H7 (cell line): ENCODE measurements at regions not wholly inside any gene's neighbourhood (a gene's known extent, or its start where the extent isn't known, plus 50 kb on each side); places are given as distances from the start of the nearest gene placed in this dataset.
A peak's percentile ranks its signal among the peaks of the same experiment; 100 is the strongest.

ENCODE experiments used
- DNase-seq: peaks from one replicate; pipeline ENCODE4 v3.0.0; 2012
- H3K27me3 ChIP-seq: 2 replicates; pipeline ENCODE4 v1.6.0; 2011; ENCODE audit warnings: mild to moderate bottlenecking, low read length; ENCODE audit not compliant: control insufficient read depth, insufficient read depth
- H3K36me3 ChIP-seq: replicated peaks from 2 replicates; pipeline ENCODE4 v1.5.1; 2011; ENCODE audit warnings: low read length; ENCODE audit not compliant: control insufficient read depth, insufficient read depth
- H3K4me3 ChIP-seq: 2 replicates; pipeline ENCODE4 v1.5.1; 2011; ENCODE audit warnings: low read depth, mild to moderate bottlenecking, control low read depth, low read length, moderate library complexity; ENCODE audit not compliant: insufficient read depth

DNA sequence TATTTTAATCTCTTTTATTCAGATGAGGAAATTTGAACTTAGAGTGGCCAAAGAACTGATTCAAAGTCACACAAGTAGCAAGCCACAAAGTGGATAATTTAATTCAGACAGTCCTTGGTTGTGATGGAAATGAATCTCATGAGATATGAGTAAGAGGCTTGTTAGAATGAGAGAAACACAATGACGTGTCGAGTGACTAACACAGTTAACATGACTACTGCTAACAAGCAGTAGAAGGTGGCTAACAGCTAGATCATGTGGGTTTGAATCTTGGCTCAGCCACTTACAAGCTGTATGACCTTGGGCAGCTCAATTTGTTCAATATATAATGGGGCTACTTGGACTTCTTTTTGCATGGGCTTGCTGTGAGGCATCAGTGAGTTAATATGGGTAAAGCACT, 104.5 kb upstream of the LMO4 start:
- no peak for DNase-seq
- no peaks in the 10 kb centered on the region for H3K36me3 ChIP-seq
- H3K4me3 ChIP-seq, result no peak overlapping the region
- no peaks in the 10 kb centered on the region for H3K27me3 ChIP-seq

DNA sequence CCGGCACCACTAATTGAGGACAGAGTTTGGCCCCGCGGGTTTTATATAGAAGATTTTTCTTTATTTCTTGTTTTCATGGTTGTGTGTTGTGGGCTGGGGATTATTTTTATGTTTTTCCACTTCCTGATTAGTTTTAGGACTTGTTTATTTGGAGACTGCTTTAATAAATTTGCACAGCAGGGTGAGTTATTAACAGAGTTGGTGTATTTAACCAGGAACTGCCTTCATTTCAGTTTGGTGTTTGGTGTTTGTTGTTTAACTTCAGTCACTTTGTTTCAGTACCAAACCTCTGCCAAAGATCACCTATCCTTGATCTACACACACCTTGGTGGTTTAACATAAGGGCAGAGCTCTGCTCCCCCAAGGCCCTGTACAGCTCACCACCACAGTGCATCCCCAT, 103.5 kb upstream of the LMO4 start:
- no peaks in the 10 kb centered on the region for H3K27me3 ChIP-seq
- no peaks in the 10 kb centered on the region for H3K36me3 ChIP-seq
- DNase-seq, result no peak
- H3K4me3 ChIP-seq, result no peak overlapping the region

- Histone ChIP-seq H3K27me3 (no peaks in the 10 kb centered on the region), H3K4me3 (no peak overlapping the region), H3K36me3 (no peaks in the 10 kb centered on the region)
- DNase-seq, result peak; percentile 43
These were observed 102.3 kb upstream of the LMO4 start for GRCh38 chr1:87226341-87226760.

DNA sequence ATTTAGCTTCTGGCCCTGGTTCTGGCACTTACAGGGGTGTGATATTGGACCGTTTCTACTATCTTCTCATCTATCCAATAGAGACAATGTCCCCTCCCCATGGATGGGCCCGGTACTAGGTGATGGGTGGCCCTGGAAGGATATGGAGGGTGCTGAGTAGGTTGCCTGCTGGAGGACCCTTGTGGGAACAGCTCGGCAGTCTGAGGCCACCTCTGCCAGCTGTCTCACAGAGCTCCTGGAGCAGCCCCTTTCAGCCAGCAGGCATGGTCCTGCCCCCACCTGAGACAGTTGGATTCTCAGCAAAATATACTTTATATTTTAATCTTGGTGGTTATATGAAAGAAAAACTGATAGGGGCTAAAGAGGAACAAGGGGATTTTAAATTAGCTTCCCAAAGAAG, 101.0 kb upstream of the LMO4 start:
- Histone ChIP-seq H3K4me3 (no peak overlapping the region), H3K36me3 (no peaks in the 10 kb centered on the region)
- DNase-seq, result no peak

GRCh38 chr1:87230501-87230900, 98.2 kb upstream of the LMO4 start:
- Histone ChIP-seq H3K4me3 (no peak overlapping the region), H3K27me3 (no peaks in the 10 kb centered on the region; the same call in 1 of the 2 replicates), H3K36me3 (no peaks in the 10 kb centered on the region)
- DNase-seq, result no peak

More for the DNA sequence above, 101.0 kb upstream of the LMO4 start:
- H3K27me3 ChIP-seq, result no peaks in the 10 kb centered on the region

DNA sequence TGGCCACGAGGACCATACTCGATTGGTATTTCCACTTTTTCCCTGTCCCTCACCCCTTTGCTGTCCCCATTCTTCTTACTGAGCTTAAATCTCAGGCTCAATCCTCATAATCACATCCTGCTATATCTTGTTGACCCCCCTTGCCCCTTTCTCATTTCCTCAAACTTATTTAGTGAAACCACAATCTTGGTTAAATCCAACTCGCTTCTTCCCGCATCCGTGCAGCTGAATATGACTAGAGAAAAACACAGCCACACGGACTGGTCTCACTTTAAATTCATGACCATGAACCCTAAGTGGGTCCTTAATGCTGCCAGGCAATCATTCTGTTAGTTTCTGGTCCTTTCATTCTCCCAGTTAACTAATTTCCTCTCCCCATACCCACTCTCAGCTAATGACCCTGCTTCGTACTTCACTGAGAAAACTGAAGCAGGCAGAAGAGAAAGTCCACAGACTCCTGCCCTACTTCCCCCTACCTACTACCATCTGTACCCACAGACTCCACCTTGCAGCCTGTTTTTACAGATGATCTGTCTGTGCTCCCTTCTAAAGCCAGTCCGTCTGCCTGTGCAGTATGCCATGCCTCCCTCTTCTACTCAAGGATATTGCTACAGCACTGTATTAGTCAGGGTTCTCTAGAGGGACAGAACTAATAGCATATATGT, 96.8 kb upstream of the LMO4 start:
- no peak for DNase-seq
- no peaks in the 10 kb centered on the region for H3K36me3 ChIP-seq
- H3K27me3 ChIP-seq, result no peaks in the 10 kb centered on the region; the same call in 1 of the 2 replicates
- no peak overlapping the region for H3K4me3 ChIP-seq

DNA sequence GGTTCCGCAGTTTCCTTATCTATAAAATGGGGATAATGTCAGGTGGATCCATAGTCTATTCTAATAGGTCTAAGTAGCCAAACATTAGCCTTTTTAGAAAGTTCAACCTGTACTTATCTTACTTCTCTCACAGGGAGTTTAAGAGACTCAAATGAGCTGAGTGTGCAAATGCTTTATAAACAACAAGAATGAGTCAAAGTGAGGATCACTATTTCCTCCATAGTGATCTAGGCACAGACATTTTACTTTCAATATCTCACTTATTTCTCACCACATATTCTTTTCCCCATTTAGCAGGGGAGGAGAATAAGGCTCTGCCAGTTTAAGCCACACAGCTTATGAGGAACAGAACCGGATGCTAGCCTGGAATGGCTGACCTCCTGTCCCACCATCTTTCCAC, 92.1 kb upstream of the LMO4 start:
- no peaks in the 10 kb centered on the region; the same call in 1 of the 2 replicates for H3K27me3 ChIP-seq
- DNase-seq, result no peak
- no peaks in the 10 kb centered on the region for H3K36me3 ChIP-seq
- no peak overlapping the region for H3K4me3 ChIP-seq

GRCh38 chr1:87239997-87240605, 88.6 kb upstream of the LMO4 start:
- no peak for DNase-seq
- no peaks in the 10 kb centered on the region for H3K36me3 ChIP-seq

GRCh38 chr1:87240661-87241285, 87.9 kb upstream of the LMO4 start:
- no peaks in the 10 kb centered on the region for H3K27me3 ChIP-seq
- DNase-seq, result no peak
- no peaks in the 10 kb centered on the region for H3K36me3 ChIP-seq
- no peak overlapping the region for H3K4me3 ChIP-seq

More at GRCh38 chr1:87239997-87240605, 88.6 kb upstream of the LMO4 start:
- Histone ChIP-seq H3K4me3 (no peak overlapping the region), H3K27me3 (no peaks in the 10 kb centered on the region)

- no peaks in the 10 kb centered on the region for H3K27me3 ChIP-seq
- no peak for DNase-seq
- H3K4me3 ChIP-seq, result no peak overlapping the region
- no peaks in the 10 kb centered on the region for H3K36me3 ChIP-seq
These were observed 86.1 kb upstream of the LMO4 start for GRCh38 chr1:87242445-87243185.

DNA sequence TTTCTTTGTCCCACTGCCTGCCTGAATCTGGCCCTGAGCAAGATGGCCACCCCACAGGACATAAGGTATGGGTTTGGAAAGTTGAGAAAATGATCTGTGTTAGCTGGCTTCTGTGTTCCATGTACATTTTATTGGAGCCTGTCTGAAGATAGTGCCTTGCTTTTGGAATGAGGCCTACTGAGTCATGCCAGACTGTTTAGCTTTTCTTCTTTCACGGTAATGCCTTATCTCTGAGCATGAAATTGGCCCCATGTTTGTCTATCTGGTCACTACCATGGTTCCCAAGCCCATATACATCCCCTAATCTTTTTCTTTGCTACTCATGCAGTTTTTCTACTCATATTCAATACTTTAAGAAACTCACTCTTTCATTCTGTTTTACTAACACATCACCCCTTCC, 85.1 kb upstream of the LMO4 start:
- Histone ChIP-seq H3K27me3 (no peaks in the 10 kb centered on the region), H3K36me3 (no peaks in the 10 kb centered on the region), H3K4me3 (no peak overlapping the region)
- no peak for DNase-seq

DNA sequence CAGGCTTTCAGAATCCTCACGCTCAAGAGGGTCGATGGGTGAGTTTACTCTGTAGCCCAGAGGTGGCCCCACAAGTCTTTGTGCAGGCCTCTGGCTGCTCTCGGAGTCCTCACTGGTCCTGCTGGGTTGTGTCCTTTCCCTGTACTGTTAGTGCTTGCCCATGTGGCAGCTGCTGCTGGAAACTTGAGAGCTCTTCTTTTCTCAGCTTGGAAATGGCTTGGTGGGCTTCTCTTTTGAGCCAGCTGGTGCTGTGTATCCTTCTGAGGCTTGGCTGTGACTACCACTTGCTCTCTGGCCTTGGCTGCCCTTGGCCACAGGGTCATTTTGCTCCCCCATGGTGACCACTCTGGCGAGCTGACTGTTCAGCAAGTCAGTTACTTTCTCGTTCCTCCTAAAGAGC, 82.2 kb upstream of the LMO4 start:
- H3K27me3 ChIP-seq, result no peaks in the 10 kb centered on the region
- no peaks in the 10 kb centered on the region for H3K36me3 ChIP-seq
- no peak for DNase-seq
- H3K4me3 ChIP-seq, result no peak overlapping the region

DNA sequence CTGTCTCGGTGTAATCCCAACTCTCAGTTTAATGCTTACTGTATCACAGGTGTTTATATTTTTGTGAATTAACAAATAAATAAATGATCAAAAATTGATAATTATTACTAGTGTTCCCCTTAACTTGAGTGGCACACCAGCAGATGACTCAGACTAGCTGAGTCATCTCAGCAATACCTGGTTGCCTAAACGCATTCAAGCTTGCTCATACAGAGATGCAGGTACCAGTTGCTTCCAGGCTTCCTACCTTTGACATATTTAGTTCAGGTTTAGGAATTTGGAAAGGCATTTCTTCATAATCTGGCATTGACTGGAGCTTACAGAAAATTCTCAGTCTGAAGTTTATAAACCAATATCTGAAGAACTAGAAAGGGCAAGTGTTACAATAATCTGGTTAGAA, 78.9 kb upstream of the LMO4 start:
- DNase-seq, result no peak
- no peaks in the 10 kb centered on the region for H3K36me3 ChIP-seq
- no peaks in the 10 kb centered on the region for H3K27me3 ChIP-seq

DNA sequence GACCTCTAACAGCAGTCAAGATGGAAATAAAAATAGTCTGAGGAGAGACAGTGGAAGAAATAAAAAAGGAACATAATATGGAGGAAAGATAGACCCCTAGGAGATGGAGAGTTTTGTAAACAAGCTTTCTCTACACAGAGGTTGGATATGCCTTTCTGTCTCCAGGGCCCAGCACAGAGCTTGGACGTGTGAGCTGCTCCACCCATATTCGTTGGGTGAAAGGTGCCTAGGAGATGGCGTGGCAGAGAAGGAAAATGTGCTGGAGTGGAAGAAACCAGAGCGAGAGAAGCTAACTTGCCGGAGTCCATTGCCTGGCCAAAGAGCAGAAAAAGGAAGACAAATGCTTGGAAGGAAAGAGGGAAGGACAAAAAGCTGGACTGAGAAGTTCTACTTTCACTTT, 78.3 kb upstream of the LMO4 start:
- no peaks in the 10 kb centered on the region for H3K27me3 ChIP-seq
- H3K36me3 ChIP-seq, result no peaks in the 10 kb centered on the region
- no peak overlapping the region for H3K4me3 ChIP-seq
- DNase-seq, result no peak

More for the DNA sequence above, 78.9 kb upstream of the LMO4 start:
- H3K4me3 ChIP-seq, result no peak overlapping the region

GRCh38 chr1:87252406-87252805, 76.3 kb upstream of the LMO4 start:
- no peak overlapping the region for H3K4me3 ChIP-seq

More at GRCh38 chr1:87252406-87252805, 76.3 kb upstream of the LMO4 start:
- no peaks in the 10 kb centered on the region for H3K27me3 ChIP-seq
- H3K36me3 ChIP-seq, result no peaks in the 10 kb centered on the region
- DNase-seq, result no peak
